CD14-positive monocyte (primary cell): ENCODE measurements at regions not wholly inside any gene's neighbourhood (a gene's known extent, or its start where the extent isn't known, plus 50 kb on each side); places are given as distances from the start of the nearest gene placed in this dataset.

Experiments
- DNase-seq, 3 donors: peaks; one replicate each; pipeline ENCODE4 v3.0.0-alpha.2; 2011 to 2022
- H2AFZ ChIP-seq: 2 replicates; pipeline ENCODE4 v1.6.0; 2012; ENCODE audit warnings: mild to moderate bottlenecking, low read depth, low read length, inconsistent platforms; ENCODE audit not compliant: insufficient read depth, poor library complexity, severe bottlenecking
- H3K27ac ChIP-seq, 2 donors: 1 replicate in 1 of 2; 2 replicates in 1 of 2; pipeline ENCODE4 v1.5.1; 2012 to 2013; ENCODE audit warnings: low read length in 2 of 2, control low read depth in 1 of 2, inconsistent platforms in 1 of 2, low read depth in 1 of 2, mild to moderate bottlenecking in 1 of 2
- H3K27me3 ChIP-seq, 2 donors: one replicate each; pipeline versions ENCODE4 v1.6.0 to v1.6.1; 2011 to 2013; ENCODE audit warnings: low read length in 2 of 2; ENCODE audit not compliant: control insufficient read depth in 2 of 2, insufficient read depth in 2 of 2
- H3K36me3 ChIP-seq, 2 donors: replicated peaks in 1 of 2; 1 replicate in 1 of 2; 2 replicates in 1 of 2; pipeline versions ENCODE4 v1.5.1 to v1.6.1; 2012 to 2013; ENCODE audit warnings: low read length in 2 of 2, control low read depth in 1 of 2, inconsistent platforms in 1 of 2, mild to moderate bottlenecking in 1 of 2; ENCODE audit not compliant: insufficient read depth in 2 of 2, control insufficient read depth in 1 of 2
- H3K4me1 ChIP-seq, 2 donors: 1 replicate in 1 of 2; 2 replicates in 1 of 2; pipeline versions ENCODE4 v1.5.1 to v1.6.1; 2012 to 2013; ENCODE audit warnings: low read length in 2 of 2, control low read depth in 1 of 2, inconsistent platforms in 1 of 2, mild to moderate bottlenecking in 1 of 2, moderate library complexity in 1 of 2; ENCODE audit not compliant: insufficient read depth in 2 of 2, control insufficient read depth in 1 of 2
- H3K4me2 ChIP-seq: replicated peaks from 2 replicates; pipeline ENCODE3; 2012; ENCODE audit warnings: low read length, moderate library complexity, mild to moderate bottlenecking; ENCODE audit not compliant: poor library complexity, severe bottlenecking; ENCODE audit errors: extremely low read depth
- H3K4me3 ChIP-seq, 3 experiments: fragments of 200-600 bp in 1 of 3; sonication (generic) in 1 of 3; replicated peaks in 1 of 3; 1 replicate in 2 of 3; 2 replicates in 1 of 3; pipeline ENCODE4 v1.5.1; 2011 to 2013; ENCODE audit warnings: low read length in 3 of 3, mild to moderate bottlenecking in 3 of 3, control low read depth in 2 of 3, low read depth in 2 of 3, inconsistent platforms in 1 of 3, moderate library complexity in 1 of 3
- H3K79me2 ChIP-seq: 2 replicates; pipeline ENCODE4 v1.6.0; 2012; ENCODE audit warnings: mild to moderate bottlenecking, control low read depth, inconsistent platforms, low read length, moderate library complexity; ENCODE audit not compliant: insufficient read depth
- H3K9ac ChIP-seq: 2 replicates; pipeline ENCODE4 v1.6.0; 2017; ENCODE audit warnings: low read length, mild to moderate bottlenecking; ENCODE audit not compliant: insufficient read depth, poor library complexity, severe bottlenecking
- H3K9me3 ChIP-seq, 2 donors: replicated peaks in 1 of 2; 1 replicate in 1 of 2; 2 replicates in 1 of 2; pipeline versions ENCODE4 v1.5.1 to v1.6.1; 2012 to 2013; ENCODE audit warnings: low read length in 2 of 2, control low read depth in 1 of 2; ENCODE audit not compliant: control insufficient read depth in 1 of 2, insufficient read depth in 1 of 2
- H4K20me1 ChIP-seq: 2 replicates; pipeline ENCODE4 v1.6.0; 2012; ENCODE audit warnings: mild to moderate bottlenecking, low read length, control low read depth, moderate library complexity; ENCODE audit not compliant: insufficient read depth
- H3K27ac Mint-ChIP-seq, 7 donors: one replicate each; pipeline ENCODE4 v1.8.0; 2020; ENCODE audit warnings: mild to moderate bottlenecking in 7 of 7, mixed read lengths in 7 of 7, moderate library complexity in 6 of 7, inconsistent platforms in 2 of 7
- H3K27me3 Mint-ChIP-seq, 3 donors: one replicate each; pipeline ENCODE4 v1.8.0; 2021 to 2022; ENCODE audit warnings: low read depth in 3 of 3, mild to moderate bottlenecking in 3 of 3, mixed read lengths in 3 of 3, moderate library complexity in 3 of 3, inconsistent platforms in 1 of 3
- H3K36me3 Mint-ChIP-seq, 2 donors: one replicate each; pipeline ENCODE4 v1.8.0; 2020; ENCODE audit warnings: mixed read lengths in 2 of 2, inconsistent platforms in 1 of 2, mild to moderate bottlenecking in 1 of 2
- H3K4me1 Mint-ChIP-seq: one replicate; pipeline ENCODE4 v1.8.0; 2020; ENCODE audit warnings: mild to moderate bottlenecking, mixed read lengths
- H3K4me3 Mint-ChIP-seq, 2 donors: one replicate each; pipeline ENCODE4 v1.8.0; 2020; ENCODE audit warnings: mild to moderate bottlenecking in 2 of 2, mixed read lengths in 2 of 2, moderate library complexity in 1 of 2
- H3K9me3 Mint-ChIP-seq, 7 donors: one replicate each; pipeline ENCODE4 v1.8.0; 2020 to 2022; ENCODE audit warnings: mixed read lengths in 7 of 7, mild to moderate bottlenecking in 6 of 7, moderate library complexity in 6 of 7, inconsistent platforms in 2 of 7
- WGBS: methylation state at CpG from one replicate; pipeline ENCODE4 v1.1.5; 2013; ENCODE audit warnings: missing lambda C conversion rate; ENCODE audit not compliant: insufficient coverage; 5-methylcytosine and 5-hydroxymethylcytosine counted together
- intact Hi-C, 2 donors: fragments of 100-400 bp; cut with micrococcal nuclease; formaldehyde crosslinking; loops; one replicate each; pipeline versions ENCODE4 v1.15.0 to v1.15.1; 2023
- TF ChIP-seq, protein P1 (sequence below): fragments of 200-600 bp; IDR thresholded peaks from one replicate; pipeline ENCODE4 v1.8.0; 2022; ENCODE audit warnings: antibody characterized with exemption, mild to moderate bottlenecking

DNA sequence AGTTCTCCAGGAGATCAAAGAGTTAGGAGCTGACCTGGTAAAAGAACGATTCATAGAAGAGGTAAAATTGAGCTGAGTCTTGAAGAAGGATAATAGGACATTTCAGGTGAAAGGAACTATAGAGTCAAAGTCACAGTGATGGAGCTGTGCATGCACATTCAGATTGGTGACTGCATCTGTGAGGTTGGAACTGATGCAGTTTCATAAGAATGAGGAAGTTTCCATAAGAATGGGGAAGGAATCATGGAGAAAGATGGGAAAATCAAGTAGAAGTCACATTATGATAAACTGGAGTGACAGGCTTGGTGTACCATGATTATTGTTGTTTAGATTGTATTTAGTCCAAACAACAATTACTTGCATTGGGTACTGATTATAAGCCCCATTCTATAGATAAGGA is 232.2 kb downstream of the FAM76B start:
- no peaks in the 10 kb centered on the region for H4K20me1 ChIP-seq
- no peaks in the 10 kb centered on the region for H3K9me3 ChIP-seq
- WGBS, result 86% methylated on average over 1 of the region's 1 CpG
- DNase-seq, result no peak
- Mint-ChIP-seq H3K27me3 (peaks cover 0 to 3% (median 0%) of the 10 kb centered on the region in 3 donors), H3K4me1 (peaks cover 1% of the 10 kb centered on the region), H3K4me3 (no peak overlapping the region), H3K36me3 (peaks cover 0 to 2% of the 10 kb centered on the region in 2 donors), H3K9me3 (peaks cover 0 to 1% (median 0%) of the 10 kb centered on the region in 7 donors), H3K27ac (no peak overlapping the region)
- no peak overlapping the region for H3K4me2 ChIP-seq
- no peak overlapping the region for H2AFZ ChIP-seq
- intact Hi-C loops, result no loop called here
- no peaks in the 10 kb centered on the region for H3K27me3 ChIP-seq
- no peaks in the 10 kb centered on the region for H3K4me1 ChIP-seq
- no peak overlapping the region for H3K27ac ChIP-seq
- no peaks in the 10 kb centered on the region for H3K79me2 ChIP-seq
- no peaks in the 10 kb centered on the region for H3K36me3 ChIP-seq
- no peak overlapping the region for H3K4me3 ChIP-seq
- no peak overlapping the region for H3K9ac ChIP-seq
- TF ChIP-seq, protein P1, sequence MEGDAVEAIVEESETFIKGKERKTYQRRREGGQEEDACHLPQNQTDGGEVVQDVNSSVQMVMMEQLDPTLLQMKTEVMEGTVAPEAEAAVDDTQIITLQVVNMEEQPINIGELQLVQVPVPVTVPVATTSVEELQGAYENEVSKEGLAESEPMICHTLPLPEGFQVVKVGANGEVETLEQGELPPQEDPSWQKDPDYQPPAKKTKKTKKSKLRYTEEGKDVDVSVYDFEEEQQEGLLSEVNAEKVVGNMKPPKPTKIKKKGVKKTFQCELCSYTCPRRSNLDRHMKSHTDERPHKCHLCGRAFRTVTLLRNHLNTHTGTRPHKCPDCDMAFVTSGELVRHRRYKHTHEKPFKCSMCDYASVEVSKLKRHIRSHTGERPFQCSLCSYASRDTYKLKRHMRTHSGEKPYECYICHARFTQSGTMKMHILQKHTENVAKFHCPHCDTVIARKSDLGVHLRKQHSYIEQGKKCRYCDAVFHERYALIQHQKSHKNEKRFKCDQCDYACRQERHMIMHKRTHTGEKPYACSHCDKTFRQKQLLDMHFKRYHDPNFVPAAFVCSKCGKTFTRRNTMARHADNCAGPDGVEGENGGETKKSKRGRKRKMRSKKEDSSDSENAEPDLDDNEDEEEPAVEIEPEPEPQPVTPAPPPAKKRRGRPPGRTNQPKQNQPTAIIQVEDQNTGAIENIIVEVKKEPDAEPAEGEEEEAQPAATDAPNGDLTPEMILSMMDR, result no peak

DNA sequence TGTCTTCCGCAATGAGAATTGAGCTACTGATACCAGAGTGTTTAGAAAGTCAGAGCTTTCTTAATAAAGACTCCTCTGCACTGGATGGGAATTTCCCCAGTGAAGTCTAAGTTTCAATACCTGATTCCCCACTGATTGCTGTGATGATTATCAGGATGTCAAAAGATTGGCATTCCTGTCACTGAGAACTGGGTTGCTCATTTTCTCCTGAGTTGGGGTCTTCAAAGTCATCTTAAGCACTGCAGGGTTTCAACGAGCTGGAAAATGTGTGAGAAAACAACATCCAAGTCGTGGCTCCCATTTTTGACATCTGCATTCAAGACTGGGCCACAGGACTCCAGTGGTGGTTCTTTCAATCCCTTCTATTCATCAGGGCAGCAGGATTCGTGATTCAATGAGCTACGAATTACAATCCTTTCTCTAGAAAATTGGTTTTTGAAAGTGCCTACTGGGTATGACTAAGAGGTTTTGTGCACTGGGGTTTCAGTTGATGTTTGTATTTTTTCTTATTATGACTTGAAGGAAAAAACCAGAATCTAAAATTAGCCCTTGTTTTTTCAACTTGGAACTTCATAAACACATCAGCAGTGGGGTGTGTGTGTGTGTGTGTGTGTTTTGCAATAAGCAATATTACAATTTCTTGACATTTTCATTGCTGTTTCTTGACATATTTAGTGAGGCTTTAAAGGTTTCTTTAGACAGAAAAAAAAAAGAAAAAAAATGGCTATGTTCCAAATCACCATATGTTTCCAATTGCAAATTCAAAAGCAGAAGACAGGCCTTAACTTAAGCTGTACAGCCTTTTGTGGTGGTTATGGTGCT is 233.0 kb downstream of the FAM76B start:
- no peak overlapping the region for H3K4me2 ChIP-seq
- Mint-ChIP-seq H3K4me1 (peaks cover 1% of the 10 kb centered on the region), H3K27ac (peak overlapping the region in 1 of 7 donors; percentile 7), H3K27me3 (peaks cover 0 to 3% (median 0%) of the 10 kb centered on the region in 3 donors), H3K9me3 (peaks cover 0 to 2% (median 0%) of the 10 kb centered on the region in 7 donors), H3K36me3 (peaks cover 0 to 2% of the 10 kb centered on the region in 2 donors), H3K4me3 (no peak overlapping the region)
- no peak for DNase-seq
- no peaks in the 10 kb centered on the region for H4K20me1 ChIP-seq
- no peaks in the 10 kb centered on the region for H3K36me3 ChIP-seq
- intact Hi-C loops, result no loop called here
- no peak overlapping the region for H3K27ac ChIP-seq
- no peak overlapping the region for H2AFZ ChIP-seq
- WGBS, result no CpG with 5 or more reads among the region's 5 CpGs
- no peak overlapping the region for H3K4me3 ChIP-seq
- TF ChIP-seq, protein P1, result no peak
- no peaks in the 10 kb centered on the region for H3K27me3 ChIP-seq
- H3K9ac ChIP-seq, result no peak overlapping the region
- no peaks in the 10 kb centered on the region for H3K4me1 ChIP-seq
- H3K9me3 ChIP-seq, result no peaks in the 10 kb centered on the region
- H3K79me2 ChIP-seq, result no peaks in the 10 kb centered on the region
